DND-41 (cell line): ENCODE measurements at regions not wholly inside any gene's neighbourhood (a gene's known extent, or its start where the extent isn't known, plus 50 kb on each side); places are given as distances from the start of the nearest gene placed in this dataset.

ENCODE experiments used
- ATAC-seq: fragments of 200-7000 bp; cut with Tn5 transposase; 3 replicates; pipeline ENCODE4 v1.9.1; 2021; ENCODE audit warnings: low read depth; ENCODE audit not compliant: insufficient read depth
- DNase-seq: peaks from one replicate; pipeline ENCODE4 v3.0.0-alpha.2; 2020
- H2AFZ ChIP-seq: 2 replicates; pipeline ENCODE4 v1.6.0; 2012; ENCODE audit warnings: low read depth, low read length
- H3K27ac ChIP-seq: 2 replicates; pipeline ENCODE4 v1.5.1; 2012; ENCODE audit warnings: low read length, inconsistent platforms
- H3K27me3 ChIP-seq: fragments of 200-600 bp; sonication (generic); 2 replicates; pipeline ENCODE4 v1.6.0; 2012; ENCODE audit warnings: low read length, mild to moderate bottlenecking, inconsistent platforms; ENCODE audit not compliant: insufficient read depth, poor library complexity
- H3K36me3 ChIP-seq: 2 replicates; pipeline ENCODE4 v1.5.1; 2012; ENCODE audit warnings: low read length, inconsistent platforms; ENCODE audit not compliant: insufficient read depth
- H3K4me1 ChIP-seq: 2 replicates; pipeline ENCODE4 v1.5.1; 2012; ENCODE audit warnings: mild to moderate bottlenecking, low read length; ENCODE audit not compliant: insufficient read depth
- H3K4me2 ChIP-seq: 2 replicates; pipeline ENCODE4 v1.6.0; 2012; ENCODE audit warnings: mild to moderate bottlenecking, moderate library complexity, low read length, inconsistent platforms; ENCODE audit not compliant: insufficient read depth
- H3K4me3 ChIP-seq, 2 experiments: fragments of 200-600 bp in 1 of 2; shearing (Covaris generic) in 1 of 2; 2 replicates each; pipeline ENCODE4 v1.5.1; 2012 to 2016; ENCODE audit warnings: inconsistent platforms in 2 of 2, low read length in 2 of 2, mild to moderate bottlenecking in 2 of 2, low read depth in 1 of 2, moderate library complexity in 1 of 2
- H3K79me2 ChIP-seq: 2 replicates; pipeline ENCODE4 v1.6.0; 2012; ENCODE audit warnings: low read length, inconsistent platforms; ENCODE audit not compliant: insufficient read depth
- H3K9ac ChIP-seq: 2 replicates; pipeline ENCODE4 v1.6.0; 2012; ENCODE audit warnings: low read depth, mild to moderate bottlenecking, inconsistent platforms, low read length, moderate library complexity
- H3K9me3 ChIP-seq: 2 replicates; pipeline ENCODE4 v1.5.1; 2012; ENCODE audit warnings: low read length, moderate library complexity, mild to moderate bottlenecking, inconsistent platforms; ENCODE audit not compliant: insufficient read depth, severe bottlenecking
- H4K20me1 ChIP-seq: 2 replicates; pipeline ENCODE4 v1.6.0; 2012; ENCODE audit warnings: low read length; ENCODE audit not compliant: insufficient read depth
- EZH2 ChIP-seq: IDR thresholded peaks from 3 replicates; pipeline ENCODE4 v1.6.1; 2012; ENCODE audit warnings: borderline replicate concordance, low read depth, mild to moderate bottlenecking, moderate library complexity, low read length, inconsistent platforms; ENCODE audit not compliant: severe bottlenecking
- TF ChIP-seq, protein P1 (sequence below): IDR thresholded peaks from 2 replicates; pipeline ENCODE4 v1.5.1; 2012; ENCODE audit warnings: borderline replicate concordance, low read length, moderate library complexity, mild to moderate bottlenecking; ENCODE audit not compliant: poor library complexity, severe bottlenecking; ENCODE audit errors: extremely low read depth

GRCh38 chr11:110951037-110951949, 239.1 kb upstream of the ARHGAP20 start:
- no peak overlapping the region for H3K4me3 ChIP-seq
- H2AFZ ChIP-seq, result no peak overlapping the region
- H4K20me1 ChIP-seq, result no peaks in the 10 kb centered on the region
- no peaks in the 10 kb centered on the region for H3K9me3 ChIP-seq
- DNase-seq (no peak), ATAC-seq (no peak)
- H3K4me2 ChIP-seq, result no peak overlapping the region
- H3K79me2 ChIP-seq, result no peaks in the 10 kb centered on the region
- no peaks in the 10 kb centered on the region for H3K36me3 ChIP-seq
- no peaks in the 10 kb centered on the region for H3K27me3 ChIP-seq
- no peak overlapping the region for H3K27ac ChIP-seq
- H3K4me1 ChIP-seq, result no peaks in the 10 kb centered on the region
- H3K9ac ChIP-seq, result no peak overlapping the region
- TF ChIP-seq, protein P1, sequence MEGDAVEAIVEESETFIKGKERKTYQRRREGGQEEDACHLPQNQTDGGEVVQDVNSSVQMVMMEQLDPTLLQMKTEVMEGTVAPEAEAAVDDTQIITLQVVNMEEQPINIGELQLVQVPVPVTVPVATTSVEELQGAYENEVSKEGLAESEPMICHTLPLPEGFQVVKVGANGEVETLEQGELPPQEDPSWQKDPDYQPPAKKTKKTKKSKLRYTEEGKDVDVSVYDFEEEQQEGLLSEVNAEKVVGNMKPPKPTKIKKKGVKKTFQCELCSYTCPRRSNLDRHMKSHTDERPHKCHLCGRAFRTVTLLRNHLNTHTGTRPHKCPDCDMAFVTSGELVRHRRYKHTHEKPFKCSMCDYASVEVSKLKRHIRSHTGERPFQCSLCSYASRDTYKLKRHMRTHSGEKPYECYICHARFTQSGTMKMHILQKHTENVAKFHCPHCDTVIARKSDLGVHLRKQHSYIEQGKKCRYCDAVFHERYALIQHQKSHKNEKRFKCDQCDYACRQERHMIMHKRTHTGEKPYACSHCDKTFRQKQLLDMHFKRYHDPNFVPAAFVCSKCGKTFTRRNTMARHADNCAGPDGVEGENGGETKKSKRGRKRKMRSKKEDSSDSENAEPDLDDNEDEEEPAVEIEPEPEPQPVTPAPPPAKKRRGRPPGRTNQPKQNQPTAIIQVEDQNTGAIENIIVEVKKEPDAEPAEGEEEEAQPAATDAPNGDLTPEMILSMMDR, result no peak
- TF ChIP-seq EZH2, result no peak

DNA sequence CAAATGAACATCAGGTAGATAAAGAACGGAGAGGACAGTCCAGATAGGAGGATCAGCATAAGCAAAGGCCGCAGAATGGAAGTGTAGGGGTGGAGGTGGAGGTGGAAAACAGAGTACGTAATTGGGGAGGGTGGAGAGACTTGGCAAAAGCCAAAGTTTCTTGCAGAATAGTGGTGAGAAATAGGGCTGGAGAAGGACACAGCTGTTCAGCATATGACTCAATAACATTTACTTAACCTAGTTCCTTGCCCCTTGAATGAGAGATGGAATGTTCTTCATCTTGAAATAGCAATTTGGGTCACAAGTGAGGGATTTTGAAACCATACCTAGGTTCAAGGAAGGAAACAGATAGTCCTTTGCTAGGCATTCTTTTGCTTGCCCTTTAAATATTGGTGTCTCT, 235.9 kb upstream of the ARHGAP20 start:
- Histone ChIP-seq H3K4me3 (no peak overlapping the region), H3K4me2 (no peak overlapping the region), H3K9me3 (no peaks in the 10 kb centered on the region), H2AFZ (no peak overlapping the region), H3K27me3 (no peaks in the 10 kb centered on the region), H3K79me2 (no peaks in the 10 kb centered on the region), H3K9ac (no peak overlapping the region), H3K27ac (no peak overlapping the region), H3K4me1 (no peaks in the 10 kb centered on the region), H3K36me3 (no peaks in the 10 kb centered on the region), H4K20me1 (no peaks in the 10 kb centered on the region)
- TF ChIP-seq EZH2, result no peak
- TF ChIP-seq, protein P1, result no peak
- ATAC-seq (no peak), DNase-seq (no peak)

DNA sequence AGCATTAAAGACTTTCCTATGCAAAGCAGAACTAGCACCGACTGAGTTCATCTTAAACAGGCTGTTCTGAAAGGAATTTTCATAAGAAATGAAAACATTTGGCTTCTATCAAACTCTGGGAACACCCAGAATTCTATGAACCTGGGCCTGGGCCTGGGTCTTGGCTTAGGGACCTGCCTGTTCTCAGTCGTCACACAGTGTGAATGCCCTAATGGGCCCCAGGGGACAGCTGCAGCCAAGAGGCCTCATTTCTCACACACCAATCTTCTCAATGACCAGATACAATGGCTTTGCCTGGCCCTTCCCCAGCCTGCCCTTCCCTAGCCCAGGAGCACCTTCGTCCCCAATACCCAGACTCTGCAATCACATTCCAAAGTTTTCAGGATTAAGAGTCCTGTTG, 234.9 kb upstream of the ARHGAP20 start:
- ATAC-seq (no peak), DNase-seq (no peak)
- Histone ChIP-seq H3K36me3 (no peaks in the 10 kb centered on the region), H2AFZ (no peak overlapping the region), H3K27me3 (no peaks in the 10 kb centered on the region), H3K4me1 (no peaks in the 10 kb centered on the region), H3K4me2 (no peak overlapping the region), H3K9me3 (no peaks in the 10 kb centered on the region), H4K20me1 (no peaks in the 10 kb centered on the region), H3K4me3 (no peak overlapping the region), H3K27ac (no peak overlapping the region), H3K79me2 (no peaks in the 10 kb centered on the region), H3K9ac (no peak overlapping the region)
- TF ChIP-seq, protein P1, result no peak
- TF ChIP-seq EZH2, result no peak
